GM12891 (cell line): ENCODE measurements at regions not wholly inside any gene's neighbourhood (a gene's known extent, or its start where the extent isn't known, plus 50 kb on each side); places are given as distances from the start of the nearest gene placed in this dataset.

ENCODE experiments used
- POLR2A ChIP-seq: IDR thresholded peaks from 2 replicates; pipeline ENCODE4 v1.6.1; 2011; ENCODE audit warnings: low read depth, low read length, control low read depth
- POLR2AphosphoS5 ChIP-seq: IDR thresholded peaks from 2 replicates; pipeline ENCODE4 v1.6.1; 2011; ENCODE audit warnings: low read depth, low read length, control low read depth
- POU2F2 ChIP-seq: IDR thresholded peaks from 2 replicates; pipeline ENCODE4 v1.6.1; 2011; ENCODE audit warnings: low read depth, mild to moderate bottlenecking, control low read depth, low read length, moderate library complexity
- SPI1 ChIP-seq: IDR thresholded peaks from 2 replicates; pipeline ENCODE4 v1.6.1; 2011; ENCODE audit warnings: low read depth, low read length, control low read depth
- TAF1 ChIP-seq: IDR thresholded peaks from 2 replicates; pipeline ENCODE4 v1.6.1; 2011; ENCODE audit warnings: low read depth, low read length, control low read depth

DNA sequence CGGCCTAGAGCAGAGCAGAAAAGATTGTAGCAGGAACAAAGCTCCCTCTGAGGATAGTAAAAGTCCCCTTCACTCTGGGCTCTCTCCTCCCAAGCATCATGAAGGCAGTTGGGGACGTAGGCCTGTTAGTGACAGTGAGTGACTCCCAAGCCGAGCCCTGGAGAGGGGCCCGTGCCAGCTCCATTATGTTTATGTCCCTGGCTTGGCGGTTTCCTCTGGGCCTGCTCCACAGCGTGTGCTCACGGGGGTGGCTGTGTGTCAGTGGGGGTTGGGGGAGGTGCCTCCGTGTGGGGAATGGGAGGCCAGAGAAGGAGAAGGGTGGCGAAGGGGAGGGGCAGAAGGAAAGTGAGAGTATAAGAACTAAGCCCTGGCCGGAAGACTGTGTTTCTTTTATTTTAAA, 170.0 kb upstream of the VASH1 start:
- no peak for TF ChIP-seq POLR2AphosphoS5
- TF ChIP-seq POLR2A = no peak
- no peak for TF ChIP-seq TAF1
- TF ChIP-seq SPI1 = no peak
- no peak for TF ChIP-seq POU2F2
